ENCODE measurements at regions not wholly inside any gene's neighbourhood (a gene's known extent, or its start where the extent isn't known, plus 50 kb on each side); places are given as distances from the start of the nearest gene placed in this dataset.

DNA sequence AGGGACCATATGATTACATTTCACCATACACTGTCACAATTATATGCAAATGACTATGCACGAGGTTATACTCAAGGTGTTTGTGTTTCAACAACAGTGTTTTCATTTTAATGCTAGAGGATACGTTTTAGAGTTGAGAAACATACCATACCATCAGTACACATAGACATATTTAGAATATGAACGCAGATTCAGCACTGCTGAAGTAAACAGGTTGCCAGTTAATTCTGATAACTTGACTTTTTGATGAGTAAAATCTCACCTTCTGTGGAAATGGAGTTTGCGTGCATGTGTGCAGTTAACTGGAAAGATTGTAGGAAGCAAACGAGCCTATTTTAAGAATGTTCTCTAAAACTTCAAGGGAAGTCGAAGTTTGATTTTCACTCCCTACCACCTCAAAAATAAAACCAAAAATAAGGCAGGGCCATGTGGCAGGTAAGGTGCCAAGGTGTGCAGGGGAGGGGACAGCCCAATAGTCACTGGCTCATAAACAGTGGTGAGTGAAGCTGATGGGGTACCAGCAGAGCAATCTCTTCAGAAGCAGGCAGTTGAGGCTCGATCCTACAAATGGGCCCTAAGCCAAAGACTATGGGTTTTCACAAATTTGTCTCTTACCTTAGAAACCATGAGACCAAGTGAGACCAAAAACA lies 213.1 kb downstream of the IKZF2 start:
- intact Hi-C loops (cut with DNase I, micrococcal nuclease): no loop called here
- H3K36me3 ChIP-seq (ENCODE audit: low read depth): no peaks in the 10 kb centered on the region
- DNase-seq (no peak), ATAC-seq (no peak)
- H3K4me3 ChIP-seq: no peak overlapping the region
- H3K9me3 ChIP-seq: no peaks in the 10 kb centered on the region
- TF ChIP-seq, protein P1, sequence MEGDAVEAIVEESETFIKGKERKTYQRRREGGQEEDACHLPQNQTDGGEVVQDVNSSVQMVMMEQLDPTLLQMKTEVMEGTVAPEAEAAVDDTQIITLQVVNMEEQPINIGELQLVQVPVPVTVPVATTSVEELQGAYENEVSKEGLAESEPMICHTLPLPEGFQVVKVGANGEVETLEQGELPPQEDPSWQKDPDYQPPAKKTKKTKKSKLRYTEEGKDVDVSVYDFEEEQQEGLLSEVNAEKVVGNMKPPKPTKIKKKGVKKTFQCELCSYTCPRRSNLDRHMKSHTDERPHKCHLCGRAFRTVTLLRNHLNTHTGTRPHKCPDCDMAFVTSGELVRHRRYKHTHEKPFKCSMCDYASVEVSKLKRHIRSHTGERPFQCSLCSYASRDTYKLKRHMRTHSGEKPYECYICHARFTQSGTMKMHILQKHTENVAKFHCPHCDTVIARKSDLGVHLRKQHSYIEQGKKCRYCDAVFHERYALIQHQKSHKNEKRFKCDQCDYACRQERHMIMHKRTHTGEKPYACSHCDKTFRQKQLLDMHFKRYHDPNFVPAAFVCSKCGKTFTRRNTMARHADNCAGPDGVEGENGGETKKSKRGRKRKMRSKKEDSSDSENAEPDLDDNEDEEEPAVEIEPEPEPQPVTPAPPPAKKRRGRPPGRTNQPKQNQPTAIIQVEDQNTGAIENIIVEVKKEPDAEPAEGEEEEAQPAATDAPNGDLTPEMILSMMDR (IDR thresholded peaks at IDR 0.05): no peak
- peaks cover 7% of the 10 kb centered on the region for H3K4me1 ChIP-seq (ENCODE audit: low read depth)

DNA sequence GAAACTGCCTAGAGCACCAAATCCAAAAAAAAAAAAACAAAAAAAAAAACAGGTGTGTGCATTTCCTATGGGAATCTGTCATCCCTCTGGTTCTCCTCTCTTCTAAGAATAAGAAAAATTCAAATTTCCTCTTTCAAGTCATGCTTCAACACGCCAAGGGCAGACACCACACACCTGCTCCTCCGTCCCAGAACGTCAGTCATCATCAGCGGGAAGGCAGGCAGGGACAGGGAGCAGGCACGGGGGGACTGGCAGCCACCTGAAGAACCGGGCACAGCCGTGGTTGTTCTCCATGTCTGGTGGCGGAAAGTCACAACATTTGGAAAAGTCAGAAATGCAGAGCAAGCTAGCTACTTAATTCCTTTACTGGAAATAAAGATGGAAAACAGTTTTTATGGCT lies 214.8 kb downstream of the IKZF2 start:
- no peaks in the 10 kb centered on the region for H3K9me3 ChIP-seq
- intact Hi-C loops (cut with DNase I, micrococcal nuclease): no loop called here
- TF ChIP-seq, protein P1 (IDR thresholded peaks at IDR 0.05): no peak
- no peak for DNase-seq
- no peaks in the 10 kb centered on the region for H3K36me3 ChIP-seq (ENCODE audit: low read depth)
- ATAC-seq: no peak
- peaks cover 7% of the 10 kb centered on the region for H3K4me1 ChIP-seq (ENCODE audit: low read depth)
- no peak overlapping the region for H3K4me3 ChIP-seq

DNA sequence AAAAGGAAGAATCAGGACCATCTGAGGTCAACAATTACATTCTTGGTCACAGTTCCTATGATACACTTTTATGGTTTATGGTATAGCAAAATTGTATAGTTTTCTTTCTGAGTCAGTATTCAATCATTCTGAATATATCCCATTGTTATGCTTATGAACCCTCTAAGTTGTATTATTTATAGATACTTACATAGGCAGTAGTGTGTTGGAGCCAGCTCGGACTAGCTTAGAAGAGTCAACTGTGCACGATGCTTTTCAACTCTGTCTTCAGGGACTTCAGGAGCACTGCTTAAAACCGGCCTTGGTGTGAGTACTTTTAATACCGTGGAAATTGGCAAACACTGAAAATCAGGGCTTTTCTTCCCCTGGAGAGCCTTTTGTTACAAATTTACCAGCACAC lies 215.7 kb downstream of the IKZF2 start:
- intact Hi-C loops (cut with DNase I, micrococcal nuclease): no loop called here

DNA sequence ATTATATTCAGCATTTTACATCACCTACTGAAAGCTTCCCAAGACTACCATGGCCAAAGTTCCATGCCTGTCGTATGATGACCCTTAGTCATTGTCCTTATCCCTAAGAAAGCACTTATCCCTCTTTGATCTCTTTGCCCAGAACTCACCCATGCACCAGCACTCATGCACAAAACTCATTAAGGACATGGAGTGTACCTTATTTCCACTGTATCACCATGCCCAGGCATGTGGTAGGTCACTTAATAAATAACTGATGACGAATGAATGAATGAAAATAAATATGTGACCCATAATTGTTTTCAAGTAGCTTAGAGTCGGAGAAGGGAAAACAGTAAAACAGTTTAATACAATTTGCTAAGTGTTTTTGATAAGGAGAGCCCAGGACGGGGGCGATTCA lies 220.1 kb downstream of the IKZF2 start:
- H3K9me3 ChIP-seq: no peaks in the 10 kb centered on the region
- ATAC-seq (no peak), DNase-seq (no peak)
- intact Hi-C loops (cut with DNase I, micrococcal nuclease): no loop called here
- H3K4me3 ChIP-seq: no peak overlapping the region
- H3K36me3 ChIP-seq (ENCODE audit: low read depth): no peaks in the 10 kb centered on the region
- H3K4me1 ChIP-seq (ENCODE audit: low read depth): no peaks in the 10 kb centered on the region
- TF ChIP-seq, protein P1 (IDR thresholded peaks at IDR 0.05): no peak

More for the DNA sequence above, 215.7 kb downstream of the IKZF2 start:
- Histone ChIP-seq H3K36me3 (ENCODE audit: low read depth) (no peaks in the 10 kb centered on the region), H3K4me1 (ENCODE audit: low read depth) (peaks cover under 1% of the 10 kb centered on the region), H3K4me3 (no peak overlapping the region), H3K9me3 (no peaks in the 10 kb centered on the region)
- no peak for ATAC-seq
- DNase-seq: no peak
- TF ChIP-seq, protein P1 (IDR thresholded peaks at IDR 0.05): no peak

DNA sequence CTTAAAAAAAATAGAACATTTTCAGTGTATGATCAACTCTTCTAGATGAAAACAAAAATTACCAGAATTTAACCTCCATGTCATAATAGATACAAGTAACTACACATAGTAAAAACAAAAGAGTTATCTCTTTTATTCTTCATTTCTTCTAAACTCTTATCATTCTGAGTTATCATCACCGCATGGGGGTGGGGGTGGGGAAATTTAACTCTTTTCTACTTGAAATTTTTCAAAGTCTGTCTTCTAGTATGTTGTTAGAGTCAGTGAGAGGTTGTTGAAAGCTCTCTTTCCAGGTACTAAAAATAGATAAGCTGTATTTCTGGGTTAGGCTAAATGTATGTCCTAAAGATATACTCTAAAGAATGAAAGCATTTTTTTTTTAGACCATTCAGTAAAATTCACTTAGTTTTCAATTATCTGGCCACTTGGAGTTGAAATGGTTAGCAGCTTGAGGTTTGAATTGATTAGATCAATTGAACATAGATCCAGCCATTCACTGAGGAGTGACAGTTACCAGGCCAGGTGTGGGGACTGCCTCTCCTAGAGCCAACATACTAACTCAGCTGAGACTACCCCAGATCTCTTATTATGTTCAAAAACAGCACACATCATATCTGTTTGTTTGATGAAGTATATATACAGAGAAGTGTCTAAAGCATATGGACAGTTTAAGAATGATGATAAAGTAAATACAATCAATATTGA lies 220.7 kb downstream of the IKZF2 start:
- intact Hi-C loops (cut with DNase I, micrococcal nuclease): no loop called here
- Histone ChIP-seq H3K4me3 (no peak overlapping the region), H3K4me1 (ENCODE audit: low read depth) (no peaks in the 10 kb centered on the region), H3K9me3 (no peaks in the 10 kb centered on the region), H3K36me3 (ENCODE audit: low read depth) (no peaks in the 10 kb centered on the region)
- TF ChIP-seq, protein P1 (IDR thresholded peaks at IDR 0.05): no peak
- ATAC-seq: no peak
- DNase-seq: no peak
